ENCODE measurements at regions not wholly inside any gene's neighbourhood (a gene's known extent, or its start where the extent isn't known, plus 50 kb on each side); places are given as distances from the start of the nearest gene placed in this dataset.

DNA sequence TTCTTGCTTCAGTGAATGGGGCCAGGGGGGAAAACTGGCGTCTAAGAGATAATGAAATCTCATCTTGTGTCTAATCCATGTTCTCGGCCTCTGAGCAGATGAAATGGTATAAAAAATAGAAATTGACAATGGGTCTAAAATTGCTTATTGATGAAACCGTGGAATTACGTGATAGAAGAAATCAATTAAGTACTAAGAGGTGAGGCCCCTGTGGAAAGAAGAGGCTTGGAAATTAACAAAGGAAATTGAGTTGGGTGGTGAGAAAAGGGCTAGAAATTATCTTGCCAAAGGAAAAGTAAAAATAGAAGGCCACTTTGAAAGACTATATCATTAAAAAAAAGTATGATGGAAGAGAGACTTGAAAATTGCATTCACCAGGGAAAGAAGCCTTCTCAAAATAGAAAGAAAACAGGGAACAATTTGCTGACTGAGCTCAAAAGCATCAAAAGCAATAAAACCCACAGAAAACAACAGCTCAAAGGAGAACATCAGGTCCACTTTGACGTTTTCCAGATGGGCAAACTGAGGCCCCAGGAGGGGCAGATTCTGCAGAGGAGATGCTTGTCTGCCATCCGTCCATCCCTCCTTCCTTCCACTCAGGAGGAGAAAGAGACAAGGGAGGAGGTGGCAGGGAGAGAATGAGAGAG is 226.1 kb upstream of the RTL1 start:
- TF ChIP-seq, protein P1, sequence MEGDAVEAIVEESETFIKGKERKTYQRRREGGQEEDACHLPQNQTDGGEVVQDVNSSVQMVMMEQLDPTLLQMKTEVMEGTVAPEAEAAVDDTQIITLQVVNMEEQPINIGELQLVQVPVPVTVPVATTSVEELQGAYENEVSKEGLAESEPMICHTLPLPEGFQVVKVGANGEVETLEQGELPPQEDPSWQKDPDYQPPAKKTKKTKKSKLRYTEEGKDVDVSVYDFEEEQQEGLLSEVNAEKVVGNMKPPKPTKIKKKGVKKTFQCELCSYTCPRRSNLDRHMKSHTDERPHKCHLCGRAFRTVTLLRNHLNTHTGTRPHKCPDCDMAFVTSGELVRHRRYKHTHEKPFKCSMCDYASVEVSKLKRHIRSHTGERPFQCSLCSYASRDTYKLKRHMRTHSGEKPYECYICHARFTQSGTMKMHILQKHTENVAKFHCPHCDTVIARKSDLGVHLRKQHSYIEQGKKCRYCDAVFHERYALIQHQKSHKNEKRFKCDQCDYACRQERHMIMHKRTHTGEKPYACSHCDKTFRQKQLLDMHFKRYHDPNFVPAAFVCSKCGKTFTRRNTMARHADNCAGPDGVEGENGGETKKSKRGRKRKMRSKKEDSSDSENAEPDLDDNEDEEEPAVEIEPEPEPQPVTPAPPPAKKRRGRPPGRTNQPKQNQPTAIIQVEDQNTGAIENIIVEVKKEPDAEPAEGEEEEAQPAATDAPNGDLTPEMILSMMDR (IDR thresholded peaks at IDR 0.05; ENCODE audit: low read depth, low read length), result no peak
- TF ChIP-seq EZH2phosphoT487 (IDR thresholded peaks at IDR 0.05; ENCODE audit: low read depth), result no peak

All from OCI-LY3 (cell line).